ENCODE measurements at regions not wholly inside any gene's neighbourhood (a gene's known extent, or its start where the extent isn't known, plus 50 kb on each side); places are given as distances from the start of the nearest gene placed in this dataset.
"Not testable (repeated sequence)": the region's sequence is repeated elsewhere in the genome, so short reads cannot be mapped to it uniquely, and the experiment has no call there.

GRCh38 chr4:188399834-188400233, 260.6 kb downstream of the TRIML1 start:
- Histone ChIP-seq H3K27me3 (replicated peaks in 1 of 7) (no peaks in the 10 kb centered on the region), H3K9me3 (peaks cover 0 to 17% (median 1%) of the 10 kb centered on the region in 8 donors), H3K4me1 (no peaks in the 10 kb centered on the region), H3K4me3 (no peak overlapping the region), H3K36me3 (no peaks in the 10 kb centered on the region), H3K27ac (no peak overlapping the region)
- intact Hi-C loops (cut with DNase I; ENCODE audit: low total_unique reads): no loop called here
- WGBS, 5 donors: 40 to 52% (median 44%) methylated on average over 6 of the region's 6 CpGs
- no peak for DNase-seq
- TF ChIP-seq POLR2A (IDR thresholded peaks at IDR 0.05) (no peak), CTCF (IDR thresholded peaks at IDR 0.05 in 8 of 11, conservative IDR thresholded peaks at IDR 0.05 in 3 of 11) (no peak), POLR2AphosphoS5 (IDR thresholded peaks at IDR 0.05) (no peak)

GRCh38 chr4:188400451-188400850, 261.2 kb downstream of the TRIML1 start:
- H3K36me3 ChIP-seq: no peaks in the 10 kb centered on the region
- H3K27ac ChIP-seq: no peak overlapping the region
- no peaks in the 10 kb centered on the region for H3K4me1 ChIP-seq
- no peak overlapping the region for H3K4me3 ChIP-seq
- intact Hi-C loops (cut with DNase I; ENCODE audit: low total_unique reads): no loop called here
- no peaks in the 10 kb centered on the region for H3K27me3 ChIP-seq (replicated peaks in 1 of 7)
- WGBS, 5 donors: 58 to 84% (median 67%) methylated on average over 2 of the region's 2 CpGs
- TF ChIP-seq POLR2A (IDR thresholded peaks at IDR 0.05) (no peak), POLR2AphosphoS5 (IDR thresholded peaks at IDR 0.05) (no peak), CTCF (IDR thresholded peaks at IDR 0.05 in 8 of 11, conservative IDR thresholded peaks at IDR 0.05 in 3 of 11) (no peak)
- peaks cover 0 to 17% (median 1%) of the 10 kb centered on the region in 8 donors for H3K9me3 ChIP-seq
- DNase-seq: no peak

- Histone ChIP-seq H3K4me1 (no peaks in the 10 kb centered on the region), H3K27me3 (replicated peaks in 1 of 7) (no peaks in the 10 kb centered on the region), H3K4me3 (no peak overlapping the region), H3K9me3 (peaks cover 0 to 31% (median 0%) of the 10 kb centered on the region in 8 donors), H3K36me3 (no peaks in the 10 kb centered on the region), H3K27ac (no peak overlapping the region)
- DNase-seq: no peak
- 81 to 91% (median 88%) methylated on average over 6 of the region's 6 CpGs for WGBS, 5 donors
- intact Hi-C loops (cut with DNase I; ENCODE audit: low total_unique reads): no loop called here
- TF ChIP-seq CTCF (IDR thresholded peaks at IDR 0.05 in 8 of 11, conservative IDR thresholded peaks at IDR 0.05 in 3 of 11): no peak
- TF ChIP-seq POLR2A (IDR thresholded peaks at IDR 0.05): no peak
- no peak for TF ChIP-seq POLR2AphosphoS5 (IDR thresholded peaks at IDR 0.05)
These were observed 264.0 kb downstream of the TRIML1 start for GRCh38 chr4:188403272-188403671.

- H3K4me1 ChIP-seq; H3K4me3 ChIP-seq; H3K36me3 ChIP-seq; H3K27me3 ChIP-seq (replicated peaks in 1 of 7); intact Hi-C loops (cut with DNase I; ENCODE audit: low total_unique reads); DNase-seq; H3K27ac ChIP-seq: not testable (repeated sequence)
- H3K9me3 ChIP-seq: peaks cover 0 to 31% (median 0%) of the 10 kb centered on the region in 8 donors
- WGBS, 5 donors: 80 to 95% (median 87%) methylated on average over 13 to 14 of the region's 14 CpGs
These were observed 266.0 kb downstream of the TRIML1 start for GRCh38 chr4:188405071-188405835.

All from spleen (tissue), 11 donors.